ENCODE measurements at regions not wholly inside any gene's neighbourhood (a gene's known extent, or its start where the extent isn't known, plus 50 kb on each side); places are given as distances from the start of the nearest gene placed in this dataset.

DNA sequence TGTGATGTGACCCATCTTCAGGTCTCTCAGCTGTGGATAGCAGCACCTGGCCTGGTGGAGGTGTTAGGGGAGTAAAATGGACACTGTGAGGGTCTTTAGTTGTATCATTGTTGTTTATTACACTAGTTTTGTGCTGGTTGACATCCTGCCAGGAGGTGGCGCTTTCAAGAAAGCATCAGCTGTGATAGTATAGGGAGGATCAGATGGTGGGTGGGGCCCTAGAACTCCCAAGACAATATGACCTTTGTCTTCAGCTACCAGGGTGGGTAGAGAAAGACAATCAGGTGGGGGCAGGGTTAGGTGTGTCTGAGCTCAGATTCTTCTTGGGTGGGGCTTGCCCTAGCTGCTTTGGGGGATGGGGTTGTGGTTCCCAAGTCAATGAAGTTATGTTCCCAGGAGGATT, 162.8 kb downstream of the PPP1R2C start:
- Mint-ChIP-seq H3K4me3 (ENCODE audit: low read depth) (no peak overlapping the region), H3K27me3 (no peaks in the 10 kb centered on the region), H3K36me3 (ENCODE audit: insufficient read depth) (peaks cover 3% of the 10 kb centered on the region), H3K27ac (no peak overlapping the region), H3K4me1 (ENCODE audit: low read depth) (peaks cover 16% of the 10 kb centered on the region), H3K9me3 (ENCODE audit: low read depth) (peaks cover 4% of the 10 kb centered on the region)
- TF ChIP-seq, protein P1, sequence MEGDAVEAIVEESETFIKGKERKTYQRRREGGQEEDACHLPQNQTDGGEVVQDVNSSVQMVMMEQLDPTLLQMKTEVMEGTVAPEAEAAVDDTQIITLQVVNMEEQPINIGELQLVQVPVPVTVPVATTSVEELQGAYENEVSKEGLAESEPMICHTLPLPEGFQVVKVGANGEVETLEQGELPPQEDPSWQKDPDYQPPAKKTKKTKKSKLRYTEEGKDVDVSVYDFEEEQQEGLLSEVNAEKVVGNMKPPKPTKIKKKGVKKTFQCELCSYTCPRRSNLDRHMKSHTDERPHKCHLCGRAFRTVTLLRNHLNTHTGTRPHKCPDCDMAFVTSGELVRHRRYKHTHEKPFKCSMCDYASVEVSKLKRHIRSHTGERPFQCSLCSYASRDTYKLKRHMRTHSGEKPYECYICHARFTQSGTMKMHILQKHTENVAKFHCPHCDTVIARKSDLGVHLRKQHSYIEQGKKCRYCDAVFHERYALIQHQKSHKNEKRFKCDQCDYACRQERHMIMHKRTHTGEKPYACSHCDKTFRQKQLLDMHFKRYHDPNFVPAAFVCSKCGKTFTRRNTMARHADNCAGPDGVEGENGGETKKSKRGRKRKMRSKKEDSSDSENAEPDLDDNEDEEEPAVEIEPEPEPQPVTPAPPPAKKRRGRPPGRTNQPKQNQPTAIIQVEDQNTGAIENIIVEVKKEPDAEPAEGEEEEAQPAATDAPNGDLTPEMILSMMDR (IDR thresholded peaks at IDR 0.05; ENCODE audit: unreplicated experiment), result peak; percentile 22
- DNase-seq (ENCODE audit: low spot score, unreplicated experiment), result no peak

DNA sequence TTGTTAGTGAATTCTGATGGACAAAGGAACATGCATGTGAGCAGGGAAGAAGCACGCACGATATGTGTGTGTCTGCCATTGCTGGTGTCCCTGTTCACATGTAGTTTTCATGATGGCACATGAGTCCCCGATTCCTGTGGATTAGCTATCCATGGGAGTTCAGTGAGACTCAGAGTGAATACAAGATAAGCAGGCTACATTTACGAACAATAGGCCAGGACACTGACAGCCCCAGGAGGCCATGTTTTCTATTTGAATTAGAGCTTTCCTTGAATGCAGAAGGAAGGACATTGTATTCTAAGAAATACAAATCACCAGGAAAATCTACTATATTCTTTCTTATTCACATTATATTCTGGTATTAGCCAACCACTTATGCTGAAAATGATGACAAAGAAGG, 171.4 kb downstream of the PPP1R2C start:
- TF ChIP-seq, protein P1 (IDR thresholded peaks at IDR 0.05; ENCODE audit: unreplicated experiment), result no peak
- no peak for DNase-seq (ENCODE audit: low spot score, unreplicated experiment)
- Mint-ChIP-seq H3K27ac (peak overlapping the region; percentile 43), H3K4me3 (ENCODE audit: low read depth) (no peak overlapping the region), H3K36me3 (ENCODE audit: insufficient read depth) (no peaks in the 10 kb centered on the region), H3K9me3 (ENCODE audit: low read depth) (no peaks in the 10 kb centered on the region), H3K4me1 (ENCODE audit: low read depth) (peaks cover 10% of the 10 kb centered on the region), H3K27me3 (no peaks in the 10 kb centered on the region)

DNA sequence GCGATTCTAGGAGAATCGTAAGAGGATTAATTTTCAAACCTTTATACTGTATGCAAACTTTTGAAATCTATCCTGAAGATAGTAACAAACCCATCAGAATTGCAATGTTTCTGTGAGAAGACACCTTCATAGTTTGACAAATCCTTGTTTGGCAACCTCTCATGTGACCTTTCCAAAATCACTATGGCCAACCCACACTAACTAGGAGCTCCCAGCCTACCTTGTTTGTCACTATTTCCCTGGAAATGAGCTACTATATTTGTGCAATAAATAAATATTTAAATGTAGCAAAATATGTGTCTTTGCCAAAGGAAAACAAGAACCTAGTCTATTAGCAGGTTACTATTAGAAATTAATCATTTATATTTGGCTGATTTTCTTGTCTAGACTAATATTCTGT, 173.7 kb downstream of the PPP1R2C start:
- Mint-ChIP-seq H3K36me3 (ENCODE audit: insufficient read depth) (no peaks in the 10 kb centered on the region), H3K9me3 (ENCODE audit: low read depth) (no peaks in the 10 kb centered on the region), H3K4me3 (ENCODE audit: low read depth) (no peak overlapping the region), H3K4me1 (ENCODE audit: low read depth) (peaks cover 10% of the 10 kb centered on the region), H3K27me3 (no peaks in the 10 kb centered on the region), H3K27ac (no peak overlapping the region)
- no peak for DNase-seq (ENCODE audit: low spot score, unreplicated experiment)
- TF ChIP-seq, protein P1 (IDR thresholded peaks at IDR 0.05; ENCODE audit: unreplicated experiment), result no peak

DNA sequence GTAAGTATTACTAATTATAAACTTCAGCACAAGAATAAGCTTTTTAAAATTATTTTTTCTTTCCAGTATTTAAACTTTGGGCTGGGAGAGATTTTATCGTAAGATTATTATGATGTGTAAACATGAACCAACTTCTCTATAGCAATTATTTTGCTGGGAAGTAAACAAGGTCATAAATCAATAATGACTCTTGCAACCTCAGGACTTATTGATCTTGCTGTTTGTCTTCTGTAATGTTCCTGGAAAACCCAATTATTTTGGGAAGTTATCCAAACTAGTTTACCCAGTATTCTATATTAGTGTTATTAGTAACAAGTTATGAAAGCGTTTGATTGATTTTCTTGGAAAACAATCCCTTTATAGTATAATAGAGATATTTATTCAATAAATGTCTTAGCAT, 174.9 kb downstream of the PPP1R2C start:
- TF ChIP-seq, protein P1 (IDR thresholded peaks at IDR 0.05; ENCODE audit: unreplicated experiment), result no peak
- H3K4me1 Mint-ChIP-seq (ENCODE audit: low read depth), result peaks cover 10% of the 10 kb centered on the region
- H3K27me3 Mint-ChIP-seq, result no peaks in the 10 kb centered on the region
- H3K27ac Mint-ChIP-seq, result no peak overlapping the region
- H3K9me3 Mint-ChIP-seq (ENCODE audit: low read depth), result no peaks in the 10 kb centered on the region
- no peaks in the 10 kb centered on the region for H3K36me3 Mint-ChIP-seq (ENCODE audit: insufficient read depth)
- no peak overlapping the region for H3K4me3 Mint-ChIP-seq (ENCODE audit: low read depth)
- DNase-seq (ENCODE audit: low spot score, unreplicated experiment), result no peak

DNA sequence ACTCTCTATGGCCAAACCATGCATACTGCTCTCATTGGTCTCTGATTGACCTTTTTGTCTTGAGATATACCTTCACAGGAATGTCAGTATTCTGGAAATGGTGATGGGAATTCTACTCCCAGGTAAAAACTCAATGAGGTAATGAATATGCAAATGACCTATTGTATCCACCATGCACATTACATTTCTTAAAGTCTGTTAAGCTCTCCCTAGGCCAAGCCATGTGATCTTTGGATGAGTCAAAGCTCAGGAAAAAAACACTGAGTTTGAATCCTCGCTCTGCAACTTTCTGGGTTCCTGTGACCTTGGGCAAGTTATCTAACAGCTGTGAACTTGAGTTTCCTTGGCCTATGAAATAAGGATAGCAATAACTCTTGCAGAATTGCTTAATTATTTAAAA, 175.4 kb downstream of the PPP1R2C start:
- Mint-ChIP-seq H3K27me3 (no peaks in the 10 kb centered on the region), H3K27ac (no peak overlapping the region), H3K9me3 (ENCODE audit: low read depth) (no peaks in the 10 kb centered on the region), H3K4me1 (ENCODE audit: low read depth) (peaks cover 10% of the 10 kb centered on the region), H3K36me3 (ENCODE audit: insufficient read depth) (no peaks in the 10 kb centered on the region), H3K4me3 (ENCODE audit: low read depth) (no peak overlapping the region)
- no peak for DNase-seq (ENCODE audit: low spot score, unreplicated experiment)
- TF ChIP-seq, protein P1 (IDR thresholded peaks at IDR 0.05; ENCODE audit: unreplicated experiment), result no peak
